Right cardiac atrium (tissue), 5 donors: ENCODE measurements at regions not wholly inside any gene's neighbourhood (a gene's known extent, or its start where the extent isn't known, plus 50 kb on each side); places are given as distances from the start of the nearest gene placed in this dataset.
"Not testable (repeated sequence)": the region's sequence is repeated elsewhere in the genome, so short reads cannot be mapped to it uniquely, and the experiment has no call there.

ENCODE experiments used
- ATAC-seq, 2 donors: fragments of 200-7000 bp; cut with Tn5 transposase; one replicate each; pipeline versions ENCODE4 v1.8.0 to v1.9.1; 2020; ENCODE audit warnings: moderate library complexity in 2 of 2, mild to moderate bottlenecking in 1 of 2
- DNase-seq, 3 donors: peaks; one replicate each; pipeline ENCODE4 v3.0.0-alpha.2; 2020
- H3K27ac ChIP-seq: one replicate; pipeline ENCODE4 v1.5.1; 2013; ENCODE audit warnings: mild to moderate bottlenecking, low read length, control low read depth, moderate library complexity
- H3K27me3 ChIP-seq: one replicate; pipeline ENCODE4 v1.6.1; 2013; ENCODE audit not compliant: control insufficient read depth, insufficient read depth
- H3K4me1 ChIP-seq: one replicate; pipeline ENCODE4 v1.6.1; 2013; ENCODE audit warnings: low read length; ENCODE audit not compliant: control insufficient read depth, insufficient read depth
- H3K4me3 ChIP-seq: one replicate; pipeline ENCODE4 v1.5.1; 2013; ENCODE audit warnings: low read length, control low read depth
- H3K9me3 ChIP-seq: one replicate; pipeline ENCODE4 v1.6.1; 2013; ENCODE audit warnings: low read length; ENCODE audit not compliant: control insufficient read depth
- WGBS: extraction: QIAGEN DNeasy Blood & Tissue Kit; methylation state at CpG from one replicate; pipeline ENCODE4 v1.1.7; 2013; 5-methylcytosine and 5-hydroxymethylcytosine counted together
- intact Hi-C, 4 donors: fragments of 100-400 bp; cut with DNase I; formaldehyde crosslinking; loops; one replicate each; pipeline versions ENCODE4 v1.11.0 to v1.14.0; 2022 to 2023
- donor health status: healthy with polysubstance abuse.
- donor health status: DM: no; HTN: yes; CAD: no.
- donor health status: DM: no; HTN: no; CAD: no.
- donor health status: DM: no; HTN: yes; CAD: no; lungs with severe emphysema.
- donor health status: DM: yes; HTN: yes; CAD: no.

DNA sequence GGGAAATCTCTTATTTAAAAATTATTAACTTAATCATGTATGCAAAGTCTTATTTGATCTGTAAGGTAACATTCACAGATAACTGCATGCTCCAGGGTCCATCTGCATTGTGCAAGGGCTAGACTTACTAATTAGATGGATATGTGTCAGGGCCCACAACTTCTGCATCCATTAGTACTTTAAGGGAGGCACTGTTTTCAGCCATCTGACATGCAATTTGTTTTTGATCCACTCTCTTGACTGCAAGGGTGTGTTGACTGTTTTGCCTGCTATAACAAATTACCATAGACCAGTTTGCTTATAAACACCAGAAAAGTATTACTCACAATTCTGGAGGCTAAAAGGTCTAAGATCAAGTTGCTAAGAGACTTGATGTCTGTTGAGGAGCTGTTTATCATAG lies 542.1 kb upstream of the HS3ST1 start:
- H3K27ac ChIP-seq, result no peak overlapping the region
- H3K4me3 ChIP-seq, result no peak overlapping the region
- no peak for DNase-seq
- H3K27me3 ChIP-seq, result no peaks in the 10 kb centered on the region
- no peak for ATAC-seq
- H3K4me1 ChIP-seq, result no peaks in the 10 kb centered on the region
- intact Hi-C loops, result no loop called here
- H3K9me3 ChIP-seq, result no peaks in the 10 kb centered on the region

- Histone ChIP-seq H3K4me3 (no peak overlapping the region), H3K9me3 (no peaks in the 10 kb centered on the region), H3K27me3 (no peaks in the 10 kb centered on the region), H3K27ac (no peak overlapping the region), H3K4me1 (no peaks in the 10 kb centered on the region)
- 49% methylated on average over 4 of the region's 4 CpGs for WGBS
- DNase-seq, result no peak
- ATAC-seq, result no peak
- intact Hi-C loops, result no loop called here
These were observed 538.1 kb upstream of the HS3ST1 start for GRCh38 chr4:11966782-11967181.

- Histone ChIP-seq H3K27me3 (no peaks in the 10 kb centered on the region), H3K9me3 (no peaks in the 10 kb centered on the region), H3K27ac (no peak overlapping the region), H3K4me1 (peaks cover 2% of the 10 kb centered on the region), H3K4me3 (no peak overlapping the region)
- ATAC-seq (peak in 1 of 2 donors; percentile 82), DNase-seq (no peak)
- 52% methylated on average over 2 of the region's 2 CpGs for WGBS
- intact Hi-C loops, result loop anchor here in 3 of 4 donors (10.0 kb wide), 1 partner anchor 149 kb away; no protein-coding TSS in a partner anchor
These were observed 525.4 kb upstream of the HS3ST1 start for GRCh38 chr4:11954093-11954492.

- peaks cover 2% of the 10 kb centered on the region for H3K4me1 ChIP-seq
- no peak overlapping the region for H3K27ac ChIP-seq
- DNase-seq, result no peak
- ATAC-seq, result no peak
- H3K9me3 ChIP-seq, result no peaks in the 10 kb centered on the region
- H3K4me3 ChIP-seq, result no peak overlapping the region
- H3K27me3 ChIP-seq, result no peaks in the 10 kb centered on the region
- 98% methylated on average over 3 of the region's 3 CpGs for WGBS
- intact Hi-C loops, result no loop called here
These were observed 520.7 kb upstream of the HS3ST1 start for GRCh38 chr4:11949355-11949754.

- H3K27ac ChIP-seq, DNase-seq, H3K9me3 ChIP-seq, H3K4me3 ChIP-seq, H3K27me3 ChIP-seq, ATAC-seq, H3K4me1 ChIP-seq, intact Hi-C loops: not testable (repeated sequence)
- WGBS, result 22% methylated on average over 1 of the region's 1 CpG
These were observed 518.9 kb upstream of the HS3ST1 start for GRCh38 chr4:11947629-11948028.

GRCh38 chr4:11937941-11938340 lies 509.2 kb upstream of the HS3ST1 start:
- no peak overlapping the region for H3K4me3 ChIP-seq
- ATAC-seq (no peak), DNase-seq (no peak)
- no peaks in the 10 kb centered on the region for H3K27me3 ChIP-seq
- no peaks in the 10 kb centered on the region for H3K9me3 ChIP-seq
- intact Hi-C loops, result no loop called here
- no peaks in the 10 kb centered on the region for H3K4me1 ChIP-seq
- H3K27ac ChIP-seq, result no peak overlapping the region

DNA sequence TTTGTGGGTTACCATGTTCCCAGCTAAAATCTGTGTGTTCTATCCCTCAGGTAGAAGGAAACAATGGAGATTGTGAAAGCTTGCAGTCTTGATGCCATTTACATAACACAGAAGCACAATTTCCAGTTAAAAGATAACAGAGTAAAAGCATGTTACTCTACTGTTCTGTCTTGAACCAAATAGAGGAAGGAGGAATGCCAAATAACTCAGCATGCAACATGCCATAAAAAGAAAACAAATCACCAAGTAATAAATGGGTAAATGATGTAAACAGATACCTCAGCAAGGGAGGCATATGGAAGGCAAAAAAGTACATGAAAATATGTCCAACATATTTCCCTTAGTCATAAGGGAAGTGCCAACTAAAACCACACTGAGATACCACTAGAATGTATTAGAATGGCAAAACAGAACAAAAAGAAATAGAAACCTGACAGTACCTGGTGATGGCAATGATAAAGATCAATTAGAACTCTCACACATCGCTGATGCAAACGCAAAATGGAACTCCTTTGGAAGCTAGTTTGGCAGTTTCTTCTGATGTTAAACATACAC lies 502.6 kb upstream of the HS3ST1 start:
- Histone ChIP-seq H3K27me3 (no peaks in the 10 kb centered on the region), H3K4me3 (no peak overlapping the region), H3K9me3 (no peaks in the 10 kb centered on the region), H3K27ac (no peak overlapping the region), H3K4me1 (no peaks in the 10 kb centered on the region)
- WGBS, result 73% methylated on average over 2 of the region's 2 CpGs
- intact Hi-C loops, result no loop called here
- DNase-seq, result no peak
- ATAC-seq, result no peak

DNA sequence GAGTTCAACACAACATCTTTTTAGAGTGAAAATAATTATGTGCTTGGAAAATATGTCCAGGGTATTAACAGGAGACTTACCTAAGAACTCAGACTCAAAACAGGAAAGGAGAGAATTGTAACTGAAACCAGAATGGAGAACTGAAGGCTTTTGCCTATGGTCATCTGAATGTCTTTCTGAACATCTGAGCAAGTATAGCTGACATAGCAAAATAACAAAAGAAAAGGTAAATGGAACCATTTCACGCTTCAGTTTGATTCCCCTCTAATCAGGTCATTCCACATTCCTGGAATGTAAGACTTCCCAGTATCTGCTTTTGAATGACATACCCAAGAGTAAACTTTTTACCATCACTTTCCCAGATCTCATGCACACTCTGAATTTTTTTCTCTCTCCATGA lies 500.4 kb upstream of the HS3ST1 start:
- ATAC-seq, result no peak
- H3K9me3 ChIP-seq, result no peaks in the 10 kb centered on the region
- WGBS, result 76% methylated on average over 1 of the region's 1 CpG
- DNase-seq, result no peak
- intact Hi-C loops, result no loop called here
- H3K27ac ChIP-seq, result no peak overlapping the region
- H3K4me3 ChIP-seq, result no peak overlapping the region
- H3K27me3 ChIP-seq, result no peaks in the 10 kb centered on the region
- no peaks in the 10 kb centered on the region for H3K4me1 ChIP-seq

- H3K27ac ChIP-seq, result no peak overlapping the region
- no peaks in the 10 kb centered on the region for H3K9me3 ChIP-seq
- H3K27me3 ChIP-seq, result no peaks in the 10 kb centered on the region
- ATAC-seq (no peak), DNase-seq (no peak)
- intact Hi-C loops, result no loop called here
- WGBS, result 69% methylated on average over 1 of the region's 1 CpG
- H3K4me1 ChIP-seq, result no peaks in the 10 kb centered on the region
- H3K4me3 ChIP-seq, result no peak overlapping the region
These were observed 490.6 kb upstream of the HS3ST1 start for GRCh38 chr4:11919316-11919715.

- no peaks in the 10 kb centered on the region for H3K4me1 ChIP-seq
- intact Hi-C loops, result no loop called here
- no peak for DNase-seq
- 22% methylated on average over 1 of the region's 1 CpG for WGBS
- H3K27ac ChIP-seq, result no peak overlapping the region
- no peaks in the 10 kb centered on the region for H3K9me3 ChIP-seq
- peak; percentile 62 to 93 for ATAC-seq
- no peak overlapping the region for H3K4me3 ChIP-seq
- no peaks in the 10 kb centered on the region for H3K27me3 ChIP-seq
These were observed 485.7 kb upstream of the HS3ST1 start for GRCh38 chr4:11914406-11914805.

DNA sequence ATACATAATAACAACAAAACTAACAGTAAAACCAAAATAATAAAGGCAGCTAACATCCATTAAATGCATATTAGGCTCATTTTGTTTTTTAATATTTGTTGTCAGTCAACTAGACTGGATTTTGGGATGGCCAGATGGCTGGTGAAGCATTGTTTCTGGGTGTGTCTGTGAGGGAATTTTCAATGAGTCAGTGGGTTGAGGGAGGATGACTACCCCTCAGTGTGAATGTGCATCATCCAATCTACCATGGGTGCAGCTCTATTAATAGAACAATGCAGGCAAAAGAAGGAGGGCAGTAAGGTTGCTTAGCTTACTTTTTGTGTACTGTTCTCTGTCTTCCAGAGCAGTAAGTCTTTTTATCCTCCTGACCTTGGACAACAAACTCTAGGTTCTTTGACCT lies 484.2 kb upstream of the HS3ST1 start:
- H3K27me3 ChIP-seq, result no peaks in the 10 kb centered on the region
- no peaks in the 10 kb centered on the region for H3K4me1 ChIP-seq
- intact Hi-C loops, result no loop called here
- no peak overlapping the region for H3K4me3 ChIP-seq
- ATAC-seq (peak in 1 of 2 donors; percentile 43), DNase-seq (no peak)
- H3K9me3 ChIP-seq, result no peaks in the 10 kb centered on the region
- no peak overlapping the region for H3K27ac ChIP-seq

- intact Hi-C loops, result no loop called here
- Histone ChIP-seq H3K27me3 (no peaks in the 10 kb centered on the region), H3K4me3 (no peak overlapping the region), H3K9me3 (no peaks in the 10 kb centered on the region), H3K4me1 (peaks cover 1% of the 10 kb centered on the region), H3K27ac (no peak overlapping the region)
- ATAC-seq (no peak), DNase-seq (no peak)
- 71% methylated on average over 3 of the region's 3 CpGs for WGBS
These were observed 482.1 kb upstream of the HS3ST1 start for GRCh38 chr4:11910812-11911211.
